GM19372 (cell line): ENCODE measurements at regions not wholly inside any gene's neighbourhood (a gene's known extent, or its start where the extent isn't known, plus 50 kb on each side); places are given as distances from the start of the nearest gene placed in this dataset.

Experiments
- ATAC-seq: cut with Tn5 transposase; IDR thresholded peaks from one replicate; pipeline ENCODE4 v1.9.1; 2021; ENCODE audit warnings: mild to moderate bottlenecking, low read depth, moderate library complexity; ENCODE audit not compliant: unreplicated experiment

DNA sequence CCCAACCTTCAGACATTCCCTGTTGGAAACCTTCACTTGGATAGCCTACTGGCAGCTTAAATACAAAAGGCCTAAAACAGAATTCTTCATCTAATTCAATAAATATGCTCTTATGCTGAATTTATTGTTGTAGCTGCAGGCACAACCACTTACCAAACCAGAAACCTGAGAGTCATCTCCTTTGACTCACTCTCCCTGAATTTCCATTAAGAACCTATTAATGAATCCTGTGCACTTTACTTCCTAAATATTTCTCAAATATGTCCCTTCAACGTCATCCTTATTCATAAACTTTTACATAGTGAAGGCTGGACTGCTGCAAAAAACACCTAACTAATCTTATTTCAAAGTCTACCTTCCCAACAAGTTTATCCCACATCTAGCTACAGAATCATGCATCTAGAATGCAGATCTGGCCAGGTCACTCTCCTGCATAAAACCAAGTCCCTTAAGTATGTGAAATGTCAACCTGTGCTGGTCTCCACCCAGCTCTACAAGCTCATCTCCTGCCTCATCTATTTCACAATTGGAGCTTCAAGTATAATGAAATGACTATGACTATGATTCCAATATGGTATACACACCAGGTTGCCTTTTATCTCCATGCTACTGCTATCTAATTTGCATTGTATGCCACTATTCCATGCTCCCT, 354.2 kb downstream of the ZEB2 start:
- no peak for ATAC-seq

DNA sequence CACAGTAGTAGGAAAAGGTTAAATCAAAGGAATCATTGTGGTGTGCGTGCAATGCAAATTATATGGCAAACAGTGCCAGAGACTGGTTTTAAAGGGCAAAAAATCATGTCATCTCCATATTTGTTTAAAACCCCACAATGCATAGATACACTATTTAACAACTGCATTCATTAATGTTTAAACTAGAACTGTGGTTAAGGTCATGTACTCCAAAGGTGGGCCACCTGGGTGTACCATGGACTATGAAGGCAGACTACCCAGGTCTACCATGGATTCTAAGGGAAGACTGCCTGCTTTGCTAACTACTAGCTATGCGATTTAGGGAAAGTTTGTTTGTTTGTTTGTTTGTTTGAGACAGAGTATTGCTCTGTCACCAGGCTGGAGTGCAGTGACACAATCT, 356.3 kb downstream of the ZEB2 start:
- ATAC-seq = no peak

DNA sequence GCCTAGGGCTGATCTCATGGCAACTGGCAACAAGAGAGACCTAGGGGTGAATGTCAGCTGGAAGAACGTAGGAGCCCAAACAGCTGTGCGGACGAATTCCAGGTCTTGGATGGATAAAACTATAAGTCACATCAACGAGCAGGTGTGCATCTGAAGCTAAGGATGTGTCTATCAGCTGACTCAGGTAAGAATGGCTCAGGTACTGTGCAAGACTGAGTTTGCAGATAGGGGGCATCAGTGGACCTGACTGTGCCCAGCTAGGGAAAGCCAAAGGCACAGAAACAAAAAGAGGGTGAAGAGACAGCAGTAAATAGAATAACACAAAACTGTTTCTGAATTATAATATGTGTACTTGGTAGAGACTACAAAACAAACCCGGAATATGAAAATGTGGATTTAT, 357.3 kb downstream of the ZEB2 start:
- peak; percentile 81 for ATAC-seq

DNA sequence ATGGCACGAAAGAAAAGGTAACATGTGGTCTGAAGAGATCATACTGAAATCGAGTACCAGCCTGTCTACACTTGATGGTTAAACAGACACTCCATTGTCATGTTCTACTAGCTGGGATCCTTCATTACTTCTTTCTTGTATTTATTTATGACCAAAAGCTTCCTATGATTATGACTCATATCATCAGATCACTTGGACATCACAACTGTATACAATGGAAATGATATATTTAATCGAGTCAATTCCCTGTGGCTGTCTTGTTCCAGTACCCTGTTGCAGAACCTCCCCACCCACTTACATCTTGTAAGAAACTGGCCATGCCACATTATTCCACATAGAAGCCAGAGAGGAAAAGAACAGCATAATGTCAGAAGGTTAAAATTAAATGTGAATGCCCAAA, 358.9 kb downstream of the ZEB2 start:
- ATAC-seq = no peak

DNA sequence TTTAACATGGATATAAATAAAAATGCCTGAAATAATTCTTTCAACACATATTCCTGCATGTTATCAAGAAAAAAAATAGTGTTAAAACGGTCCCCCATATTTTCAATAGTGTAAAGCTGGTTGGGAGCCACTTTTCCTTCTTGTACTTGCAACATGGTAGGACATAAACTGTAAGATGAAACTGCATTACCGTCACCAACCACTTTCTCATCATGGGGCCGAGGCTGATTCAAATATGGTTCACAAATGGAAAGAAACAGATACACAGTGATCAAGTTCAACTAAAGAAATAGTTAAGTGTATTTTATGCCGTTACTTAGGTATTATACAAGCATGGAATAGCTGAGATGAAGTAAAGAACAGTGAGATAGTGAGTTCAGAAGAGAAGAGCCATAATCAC, 360.7 kb downstream of the ZEB2 start:
- no peak for ATAC-seq

DNA sequence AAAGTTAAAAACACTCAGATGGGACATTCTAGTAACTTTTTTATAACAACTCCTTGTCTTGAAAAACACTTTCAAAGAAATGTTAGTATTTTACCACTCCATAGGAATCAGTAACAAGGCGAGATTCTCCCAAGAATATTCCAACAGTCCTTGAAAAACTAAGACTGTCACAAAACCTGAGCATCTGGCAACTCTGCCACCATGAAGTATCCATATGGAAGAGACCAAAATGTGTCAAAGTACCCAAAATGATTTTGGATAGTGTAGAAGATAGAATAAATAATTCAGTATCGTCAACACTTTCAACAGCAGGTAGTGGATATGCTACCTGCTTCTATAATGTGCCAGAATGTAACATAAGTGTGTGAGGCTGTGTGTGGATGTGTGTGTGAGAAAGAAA, 361.8 kb downstream of the ZEB2 start:
- no peak for ATAC-seq

DNA sequence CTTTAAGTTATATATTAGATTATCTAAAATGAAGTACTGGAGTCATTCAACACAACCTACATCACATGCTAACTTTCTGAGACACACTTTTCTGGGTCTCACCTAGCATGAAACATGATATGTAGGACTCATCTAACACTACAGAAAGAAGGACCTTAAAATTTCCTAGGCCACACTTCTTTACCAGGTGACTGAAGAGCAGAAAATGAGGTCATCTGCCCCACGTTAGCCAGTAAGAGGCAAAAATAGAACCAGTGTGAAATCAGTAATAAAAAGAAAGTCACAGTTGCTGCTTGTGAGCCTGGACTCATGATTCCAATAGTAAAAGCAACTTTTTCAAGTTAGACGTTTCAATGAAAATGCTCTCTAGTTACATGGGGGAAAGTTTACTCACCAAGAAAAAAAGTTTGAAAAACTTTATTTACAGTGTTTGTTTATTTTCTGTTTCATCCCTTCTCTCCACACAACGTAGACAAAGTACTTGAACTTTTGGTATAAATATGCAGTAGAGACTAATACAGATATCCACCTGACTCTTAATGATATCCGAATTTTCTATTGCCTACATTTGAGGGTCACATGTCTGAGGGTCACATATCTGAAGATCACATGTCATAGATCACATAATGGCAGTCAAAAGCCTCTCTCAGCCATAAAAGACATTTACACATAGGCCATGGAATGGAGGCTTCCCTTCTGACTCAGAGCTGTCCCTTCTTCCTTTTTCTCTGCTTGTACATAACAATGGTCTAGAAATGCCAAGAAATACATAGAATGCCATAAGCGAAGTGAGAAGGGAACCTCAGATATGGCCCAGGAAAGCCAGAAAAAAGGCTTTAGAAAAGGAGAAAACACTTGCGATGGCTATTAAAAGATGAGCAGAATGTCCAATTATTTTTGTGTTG, 362.9 kb downstream of the ZEB2 start:
- ATAC-seq = peak; percentile 49

DNA sequence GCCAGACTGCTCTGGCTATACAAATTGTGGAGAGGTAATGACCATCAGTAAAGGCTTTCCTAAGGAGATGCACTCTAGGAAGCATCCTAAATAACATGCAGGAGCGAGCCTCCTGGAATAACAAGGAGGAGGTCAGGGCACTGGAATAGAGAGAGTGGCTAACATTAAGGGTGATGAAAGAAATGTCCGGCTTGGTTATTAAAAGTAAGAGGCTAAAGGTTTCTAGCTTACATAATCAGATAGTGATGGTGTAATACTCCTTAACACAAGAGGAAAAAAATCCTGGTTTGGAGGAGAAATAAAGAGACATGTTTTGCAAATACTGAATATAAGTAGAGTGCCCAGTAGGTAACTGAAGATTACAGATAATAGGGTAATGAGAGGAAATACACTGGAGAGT, 365.7 kb downstream of the ZEB2 start:
- no peak for ATAC-seq

DNA sequence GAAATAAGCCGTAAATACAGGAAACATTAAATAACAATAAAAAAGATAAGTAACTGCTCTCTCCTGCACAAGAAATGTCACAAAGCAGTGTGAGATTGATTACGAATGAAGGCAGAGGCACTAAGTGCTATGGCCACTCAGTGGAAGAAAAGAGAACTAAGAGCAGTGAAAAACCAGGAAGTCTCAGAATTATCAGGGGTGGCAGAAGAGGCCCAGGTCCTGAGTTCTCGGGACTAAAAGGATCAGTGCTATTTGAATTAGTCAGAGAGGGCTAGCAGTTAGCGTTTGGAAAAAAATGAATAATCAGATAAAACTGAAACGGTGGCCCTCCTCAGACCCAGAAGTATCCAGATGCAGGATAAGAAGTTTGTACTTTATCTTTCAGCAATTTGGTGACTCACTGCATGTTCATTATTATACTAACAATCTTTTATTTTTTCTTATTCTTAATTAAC, 367.1 kb downstream of the ZEB2 start:
- no peak for ATAC-seq

DNA sequence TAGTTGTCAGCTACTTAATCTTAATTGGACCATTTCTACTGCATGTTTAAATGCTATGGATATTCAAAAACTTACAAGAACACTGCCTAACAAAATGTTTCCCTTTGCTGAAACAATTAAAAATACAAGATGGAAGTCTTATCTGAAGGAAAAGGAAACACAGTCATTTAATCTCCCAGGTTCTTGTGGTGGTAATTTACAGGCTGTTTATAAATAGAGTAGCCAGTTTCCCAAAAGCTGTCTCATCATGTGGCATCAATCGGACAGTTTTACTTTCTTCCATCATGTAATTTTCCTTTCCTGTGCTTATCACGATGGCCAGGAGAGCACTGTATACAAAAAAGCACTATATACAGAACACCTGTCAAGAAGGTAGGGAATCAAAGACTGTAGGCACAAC, 368.1 kb downstream of the ZEB2 start:
- no peak for ATAC-seq

DNA sequence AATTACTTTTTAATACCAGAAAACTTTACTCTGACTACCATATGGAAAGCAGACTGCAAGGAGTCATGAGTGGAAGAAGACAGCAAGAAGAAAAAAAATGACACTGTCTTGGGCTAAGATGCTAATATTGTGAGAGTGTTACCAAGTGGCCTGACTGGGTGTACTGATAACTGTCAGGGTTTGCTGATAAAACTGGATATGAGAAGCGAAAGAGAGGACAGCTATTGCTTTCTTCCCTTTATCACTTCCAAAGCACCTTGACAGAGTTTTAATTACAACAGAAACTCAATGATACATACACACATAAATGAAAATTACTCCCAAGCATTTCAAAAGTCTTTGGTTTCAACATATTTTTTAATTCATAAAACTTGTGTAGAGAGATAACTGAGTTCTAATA, 368.5 kb downstream of the ZEB2 start:
- no peak for ATAC-seq

DNA sequence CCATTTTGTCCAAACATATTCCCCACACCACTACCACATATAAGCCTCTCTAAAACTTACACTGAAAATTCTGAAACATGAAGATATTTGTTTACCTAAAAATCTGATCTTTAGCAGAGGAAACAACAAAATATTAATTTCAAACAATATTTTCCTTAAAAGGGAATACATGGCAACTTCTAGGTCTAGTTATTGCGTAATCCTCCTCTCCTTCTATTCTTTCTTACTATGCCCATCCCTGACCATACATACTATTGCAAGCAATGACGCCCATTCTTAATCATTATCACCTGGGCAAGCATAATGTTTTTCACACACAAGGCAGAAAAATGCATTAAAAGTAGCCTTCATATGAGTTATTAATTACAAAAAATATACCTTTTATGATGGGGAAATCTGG, 372.6 kb downstream of the ZEB2 start:
- no peak for ATAC-seq

DNA sequence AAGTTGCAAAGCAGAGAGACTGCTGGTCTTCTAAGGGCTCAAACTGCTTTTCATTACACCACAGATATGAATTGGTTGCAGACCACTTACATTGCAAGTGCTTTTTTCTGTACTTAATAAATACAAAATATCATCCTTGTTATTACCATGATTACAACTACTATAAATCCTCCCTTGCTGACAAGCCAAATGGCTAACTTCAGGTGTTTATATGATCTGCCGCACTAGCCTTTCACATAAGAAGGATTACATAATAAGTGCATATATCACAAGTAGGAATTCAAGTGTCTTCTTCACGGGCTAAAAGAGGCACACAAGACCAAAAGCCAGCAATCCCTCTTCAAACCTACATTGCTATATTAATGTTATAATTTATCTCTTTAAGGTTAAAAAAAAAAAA, 373.0 kb downstream of the ZEB2 start:
- ATAC-seq = no peak

DNA sequence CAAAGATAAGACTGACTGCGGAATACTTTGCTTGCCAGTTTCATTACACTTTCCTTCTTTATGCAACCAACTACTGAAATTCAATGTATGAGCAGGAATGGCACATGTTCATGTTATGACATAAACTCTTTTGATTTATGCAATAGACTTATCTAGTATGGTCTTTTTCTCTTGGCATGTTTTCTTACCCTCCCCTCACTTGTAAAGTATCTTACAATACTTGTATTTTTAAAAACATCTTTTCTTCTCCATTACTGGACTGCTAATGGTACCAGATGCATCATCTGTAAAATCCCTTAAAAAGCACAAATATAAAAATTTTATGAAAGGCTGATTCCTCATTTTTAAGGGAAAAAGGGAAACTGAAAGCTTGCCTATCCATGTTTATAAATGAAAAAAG, 373.8 kb downstream of the ZEB2 start:
- ATAC-seq = no peak

DNA sequence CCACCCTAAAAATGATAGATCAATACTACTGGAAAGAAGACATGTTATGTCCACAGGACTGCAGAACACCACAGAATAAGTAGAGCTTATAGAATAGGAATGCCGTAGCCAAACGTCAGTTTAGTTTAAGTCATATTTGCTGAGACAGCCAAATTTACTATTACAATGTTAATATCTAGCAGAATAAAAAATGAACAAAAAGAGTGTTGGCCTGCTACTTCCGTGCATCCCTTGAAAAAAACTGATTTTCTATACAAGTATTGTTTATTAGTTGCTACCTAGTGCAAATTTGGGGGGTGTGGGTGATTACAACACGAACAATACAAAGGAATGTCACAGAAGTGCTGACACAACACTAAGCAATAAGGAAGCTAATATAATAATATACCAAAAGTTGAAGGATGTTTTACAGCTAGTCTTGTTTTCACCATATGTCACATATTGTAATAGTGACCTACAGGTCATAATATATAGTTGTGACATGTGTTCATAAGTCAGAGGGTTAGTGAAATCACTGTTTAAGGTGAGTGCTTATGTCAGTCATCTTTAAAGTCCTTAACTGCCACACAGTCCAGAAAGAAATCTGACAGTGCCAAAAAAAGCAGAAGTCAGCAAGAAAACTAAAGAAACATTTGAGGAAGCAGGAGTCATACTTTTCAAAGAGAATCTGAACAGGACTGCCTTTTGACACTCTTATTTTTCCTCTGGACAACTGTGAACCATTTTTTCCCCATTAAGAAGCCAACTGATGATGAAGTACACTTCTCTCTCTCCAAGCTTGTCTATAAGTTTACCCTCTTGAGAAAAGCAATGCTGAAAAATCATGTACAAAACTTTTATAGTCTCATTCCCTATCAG, 376.4 kb downstream of the ZEB2 start:
- ATAC-seq = no peak

DNA sequence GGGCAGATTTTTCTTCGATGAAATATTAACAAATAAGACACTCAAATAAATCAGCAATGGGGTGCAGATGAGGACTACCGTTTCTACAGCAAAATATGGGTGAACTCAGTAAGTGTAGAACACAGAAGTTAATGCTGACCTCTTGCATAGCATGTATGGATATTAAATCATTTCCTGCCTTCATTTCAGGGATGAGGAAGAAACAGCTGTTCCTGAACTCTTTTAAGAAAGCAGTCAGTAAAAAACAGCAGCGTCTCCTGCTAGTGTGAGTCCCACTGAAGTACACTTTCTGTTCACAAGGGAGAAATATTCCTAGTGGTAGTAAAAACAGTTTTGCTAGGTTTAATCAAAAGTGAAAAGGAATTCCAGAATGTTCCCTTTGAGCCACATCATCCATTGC, 379.0 kb downstream of the ZEB2 start:
- no peak for ATAC-seq

DNA sequence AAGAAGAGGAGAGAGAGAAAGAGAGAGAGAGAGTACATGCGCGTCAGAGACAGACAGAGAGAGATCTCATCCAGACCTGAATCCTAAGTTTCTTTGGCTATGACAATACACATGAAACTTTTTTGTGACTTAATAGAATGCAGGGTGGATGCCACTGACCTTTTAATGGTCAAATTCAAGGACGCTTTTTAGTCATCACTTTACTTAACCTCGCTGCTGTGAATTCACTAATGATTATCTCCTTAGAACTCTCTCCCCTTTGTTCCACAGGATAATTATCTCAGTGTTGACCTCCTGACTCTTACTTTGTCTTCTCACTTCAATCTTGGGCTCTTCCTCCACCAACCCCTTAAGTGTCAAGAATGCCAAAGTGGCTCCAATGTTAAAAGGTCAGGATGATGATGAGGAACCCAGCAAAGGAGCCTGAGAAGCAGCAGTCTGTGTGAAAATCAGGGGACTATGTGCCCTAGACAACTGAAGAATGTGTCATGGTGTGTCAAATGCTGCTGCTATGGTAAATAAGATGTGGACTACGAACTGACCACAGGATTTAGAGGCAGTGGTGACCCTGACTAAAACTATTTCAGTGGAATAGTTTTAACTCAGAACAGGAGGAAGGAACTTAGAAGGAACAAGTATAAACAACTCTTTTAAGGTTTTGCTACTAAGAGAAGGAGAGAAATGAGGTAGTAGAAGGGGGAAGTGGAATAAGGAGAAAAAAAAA, 382.1 kb downstream of the ZEB2 start:
- no peak for ATAC-seq

DNA sequence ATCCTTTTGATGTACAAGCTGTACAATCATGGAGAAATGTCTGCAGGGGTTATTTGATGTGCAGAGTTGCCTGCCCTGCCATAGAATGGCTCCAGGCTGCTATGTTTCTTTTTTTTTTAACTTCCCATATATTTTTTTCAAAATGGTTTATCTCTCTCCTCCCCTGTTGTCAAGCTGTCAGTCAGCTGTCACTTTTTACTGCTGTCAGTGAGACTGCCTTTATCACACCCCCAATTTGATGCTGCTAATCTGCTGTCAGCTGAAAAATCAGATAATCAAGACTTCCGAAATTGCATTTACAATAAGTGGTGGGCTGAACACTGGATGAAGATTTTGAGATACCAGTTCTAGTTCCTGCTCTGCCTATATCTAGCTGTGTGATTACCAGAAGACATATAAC, 382.6 kb downstream of the ZEB2 start:
- ATAC-seq = no peak

DNA sequence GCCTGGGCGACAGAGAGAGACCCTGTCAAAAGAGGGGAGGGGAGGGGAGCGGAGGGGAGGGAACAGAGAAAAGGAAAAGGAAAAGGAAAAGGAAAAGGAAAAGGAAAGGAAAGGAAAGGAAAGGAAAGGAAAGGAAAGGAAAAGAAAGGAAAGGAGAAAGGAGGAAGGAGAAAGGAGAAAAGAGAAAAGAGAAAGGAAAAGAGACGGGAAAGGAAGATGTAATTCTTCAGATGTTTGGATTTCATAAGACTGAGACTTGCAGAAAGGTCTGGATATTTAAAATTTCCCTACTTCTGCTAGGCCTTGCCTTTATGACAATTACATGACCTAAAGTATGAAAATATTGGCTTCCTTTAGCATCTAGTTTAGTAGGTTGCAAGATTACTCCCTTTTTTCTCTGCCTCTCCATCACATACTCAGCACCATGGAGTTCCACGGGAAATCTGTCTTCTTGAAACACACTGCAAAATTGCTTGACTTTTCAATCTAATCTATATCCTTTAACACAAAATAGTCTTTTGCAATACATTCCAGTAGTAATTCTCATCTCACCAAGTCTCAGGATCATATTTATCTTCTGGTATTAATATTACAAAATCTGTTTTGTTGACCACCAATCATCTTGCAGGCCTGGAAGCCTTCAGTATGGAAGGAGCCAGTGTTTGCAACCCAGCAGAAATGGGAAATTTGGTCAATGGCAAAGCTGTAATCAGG, 383.5 kb downstream of the ZEB2 start:
- no peak for ATAC-seq
